ENCODE measurements at regions not wholly inside any gene's neighbourhood (a gene's known extent, or its start where the extent isn't known, plus 50 kb on each side); places are given as distances from the start of the nearest gene placed in this dataset.

DNA sequence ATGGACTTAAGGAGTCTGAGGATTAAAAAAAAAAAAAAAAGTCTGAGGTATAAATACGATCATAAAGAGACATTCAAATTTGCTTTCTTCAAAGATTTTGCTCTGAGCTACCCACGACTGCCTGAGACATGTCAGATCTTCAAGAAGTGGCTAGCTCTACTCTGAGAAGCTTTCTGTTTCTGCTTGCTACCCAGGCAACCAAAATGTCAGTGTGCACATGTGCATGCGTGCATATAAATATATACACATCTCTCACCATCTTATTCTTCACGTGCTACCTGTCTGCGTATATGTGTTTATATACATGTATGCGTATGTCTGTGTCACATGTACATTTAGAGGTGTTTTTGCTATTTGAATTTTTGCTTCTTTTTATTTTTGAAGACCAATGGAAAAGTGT, 299.6 kb upstream of the STXBP5 start:
- DNase-seq: no peak

DNA sequence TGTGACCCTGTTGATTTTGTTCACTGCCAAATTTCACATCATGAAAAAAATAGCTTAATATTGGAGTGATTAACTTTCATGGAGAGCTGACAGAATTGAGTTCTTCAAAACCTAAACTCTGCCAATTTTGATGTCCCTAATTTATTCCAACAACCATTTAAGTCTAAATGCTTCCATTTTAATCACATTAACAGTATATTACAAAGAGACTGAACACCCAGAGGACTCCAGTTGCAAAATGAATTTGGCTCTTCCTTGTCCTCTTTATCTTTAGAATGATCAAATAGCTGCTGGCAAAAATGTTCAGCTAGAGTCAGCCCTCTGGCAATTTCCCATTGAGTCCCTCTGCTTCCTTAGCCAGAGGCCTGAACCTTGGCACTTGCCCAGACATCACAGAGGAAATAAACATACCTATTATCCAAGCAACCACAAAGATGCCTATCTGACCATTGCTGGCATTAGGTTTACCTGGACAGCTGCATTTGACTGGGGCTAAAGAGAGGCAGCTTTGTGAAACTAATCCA, 299.0 kb upstream of the STXBP5 start:
- no peak for DNase-seq

- DNase-seq: no peak
These were observed 295.4 kb upstream of the STXBP5 start for GRCh38 chr6:146908786-146909185.

DNA sequence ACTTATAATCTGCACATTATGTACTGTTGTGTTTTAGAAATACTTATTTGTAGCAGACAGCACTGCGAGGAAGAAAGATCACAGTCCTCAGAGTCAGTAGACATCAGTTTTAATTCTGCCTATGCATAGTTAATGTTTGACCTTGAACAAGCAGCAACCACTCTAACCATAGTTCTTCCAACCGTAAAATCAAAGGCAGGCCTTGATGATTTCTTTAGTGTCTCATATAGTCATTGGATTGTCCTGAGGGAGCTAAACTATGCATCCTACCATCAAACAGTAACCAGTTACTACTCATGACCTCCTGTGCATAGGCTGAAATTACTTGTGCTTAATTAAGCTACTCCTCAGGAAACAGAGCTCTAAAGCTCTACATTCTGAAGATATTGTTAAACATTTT, 294.8 kb upstream of the STXBP5 start:
- no peak for DNase-seq

DNA sequence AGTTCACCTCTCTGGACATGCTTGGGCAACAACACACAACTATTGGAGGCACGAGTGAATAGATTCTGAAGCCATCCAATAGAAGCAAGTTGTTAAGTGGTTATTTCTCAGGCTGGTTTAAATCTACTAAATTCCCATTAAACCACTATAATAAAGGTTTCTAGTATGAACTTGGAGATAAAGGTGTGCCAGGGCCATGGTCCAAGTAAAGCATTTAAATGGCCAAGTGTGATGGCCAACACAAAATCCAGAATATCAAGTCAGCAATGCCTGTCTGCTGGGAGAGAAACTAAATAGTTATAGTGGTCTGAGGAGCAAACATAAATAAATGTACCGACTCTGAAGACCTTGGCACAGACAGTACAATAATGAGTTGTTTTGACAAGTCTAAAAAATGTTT, 294.3 kb upstream of the STXBP5 start:
- no peak for DNase-seq

- no peak for DNase-seq
These were observed 293.6 kb upstream of the STXBP5 start for GRCh38 chr6:146910611-146911010.

GRCh38 chr6:146911635-146912215, 292.5 kb upstream of the STXBP5 start:
- DNase-seq: no peak

DNA sequence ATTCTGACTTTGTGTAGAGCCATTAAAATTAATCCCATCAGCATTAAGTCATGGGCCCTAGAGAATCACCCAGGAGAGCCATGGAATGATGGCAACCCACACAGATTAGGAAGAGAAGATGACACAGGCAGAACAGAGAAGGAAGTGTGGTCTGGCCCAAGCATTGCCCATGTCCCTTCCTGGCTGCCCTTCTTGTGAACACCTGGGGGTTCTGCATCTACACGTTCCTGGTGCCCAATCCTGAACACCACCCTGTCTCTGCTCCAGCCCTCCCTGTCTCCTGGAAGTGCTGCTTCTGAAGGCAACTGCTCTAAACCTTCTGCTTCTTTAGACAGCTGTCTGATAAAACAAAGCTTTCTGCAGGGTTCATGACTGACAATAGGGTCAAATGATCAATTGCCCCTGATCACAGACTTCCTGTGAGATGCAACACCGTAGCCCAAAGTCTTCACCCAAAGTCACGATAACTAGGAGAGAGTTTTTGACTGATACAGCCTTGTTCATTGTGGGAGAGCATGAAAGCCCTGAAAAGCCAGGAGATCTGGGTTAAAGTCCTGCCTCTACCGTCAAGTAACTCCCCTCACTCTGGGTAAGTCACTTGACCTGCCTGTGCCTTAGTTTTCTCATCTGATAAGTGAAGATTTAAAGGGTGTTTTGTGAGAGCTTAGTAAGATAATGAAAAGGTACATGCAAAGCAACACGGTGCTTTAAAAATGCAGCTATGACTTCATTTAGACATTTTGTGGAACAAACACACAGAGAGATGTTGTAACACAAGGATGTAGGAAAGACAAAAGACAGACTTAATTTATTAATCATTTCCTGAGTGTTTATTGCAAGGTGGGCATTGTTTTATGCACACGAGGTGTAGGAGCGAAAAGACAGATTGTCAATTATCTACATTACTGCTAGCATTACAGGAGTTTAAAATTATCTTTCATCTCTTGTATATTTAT, 291.2 kb upstream of the STXBP5 start:
- no peak for DNase-seq

- peak in 1 of 2 donors; percentile 44 for DNase-seq
These were observed 290.3 kb upstream of the STXBP5 start for GRCh38 chr6:146913842-146914488.

DNA sequence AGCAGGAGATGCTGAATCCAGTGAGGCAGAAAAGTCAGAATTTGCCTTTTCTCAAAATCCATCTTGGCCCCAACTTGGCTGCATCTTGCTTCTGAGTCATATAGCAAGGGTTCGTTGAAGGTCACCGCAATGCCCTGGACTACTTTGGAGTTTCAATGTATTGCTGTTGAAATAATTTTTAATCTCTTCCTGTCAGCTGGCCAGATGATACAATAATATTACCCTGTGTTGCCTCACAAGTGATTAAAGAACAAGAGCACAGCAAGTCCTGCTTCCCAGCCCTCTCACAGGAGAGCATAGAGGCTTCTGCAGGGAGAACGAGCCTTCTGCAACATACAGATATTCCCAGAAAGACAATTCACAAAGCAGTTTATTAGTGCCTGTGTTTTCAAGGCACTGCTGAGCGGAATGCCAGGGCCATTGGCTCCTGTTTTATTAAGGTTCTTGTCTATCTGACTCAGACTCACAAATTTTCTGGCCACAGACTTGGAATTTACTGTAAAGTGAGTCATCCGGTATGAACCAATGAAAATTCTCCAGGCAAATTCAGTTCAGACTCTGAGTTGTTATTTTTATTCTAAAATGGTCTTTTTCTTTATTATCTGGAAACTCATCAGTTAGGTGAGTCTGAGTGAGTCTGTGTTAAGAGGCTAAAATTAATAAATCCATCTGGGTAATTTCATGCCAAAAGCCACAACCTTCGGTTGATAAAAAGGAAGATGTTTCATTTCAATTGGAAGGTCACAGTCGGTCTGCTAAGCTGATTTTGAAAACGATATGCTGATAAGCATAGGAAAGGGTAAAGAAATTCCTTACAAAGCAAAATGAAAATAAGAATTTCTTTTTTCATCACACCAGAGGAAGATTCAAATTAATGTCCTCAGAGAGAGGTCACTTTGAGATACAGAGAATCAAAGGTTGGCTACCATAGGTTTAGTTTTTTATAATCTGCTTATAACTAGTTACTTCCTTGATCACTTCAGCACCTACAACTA, 289.4 kb upstream of the STXBP5 start:
- DNase-seq: peak in 1 of 2 donors; percentile 47

GRCh38 chr6:146915671-146916127, 288.5 kb upstream of the STXBP5 start:
- DNase-seq: no peak

- no peak for DNase-seq
These were observed 287.7 kb upstream of the STXBP5 start for GRCh38 chr6:146916435-146917025.

- no peak for DNase-seq
These were observed 287.0 kb upstream of the STXBP5 start for GRCh38 chr6:146917182-146917581.

- DNase-seq: no peak
These were observed 286.2 kb upstream of the STXBP5 start for GRCh38 chr6:146917979-146918378.

DNA sequence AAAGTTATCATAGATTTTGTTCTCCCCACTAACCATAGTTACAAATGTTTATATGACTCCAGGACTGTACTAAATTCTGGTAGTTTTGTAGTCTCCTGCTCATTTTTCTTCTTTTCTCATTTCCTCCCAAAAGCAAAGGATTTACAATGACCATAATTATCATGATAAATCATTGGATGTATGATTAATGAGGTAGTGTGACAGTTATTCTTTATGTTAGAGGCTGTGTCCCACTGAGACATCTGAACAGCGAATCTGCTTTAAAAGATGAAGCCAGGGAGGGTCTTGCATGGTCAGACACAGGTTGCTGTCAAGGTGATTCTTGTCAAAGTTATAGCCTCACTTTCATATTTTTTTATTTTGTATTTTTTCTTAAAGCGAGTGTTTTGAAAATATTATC, 285.2 kb upstream of the STXBP5 start:
- DNase-seq: no peak

DNA sequence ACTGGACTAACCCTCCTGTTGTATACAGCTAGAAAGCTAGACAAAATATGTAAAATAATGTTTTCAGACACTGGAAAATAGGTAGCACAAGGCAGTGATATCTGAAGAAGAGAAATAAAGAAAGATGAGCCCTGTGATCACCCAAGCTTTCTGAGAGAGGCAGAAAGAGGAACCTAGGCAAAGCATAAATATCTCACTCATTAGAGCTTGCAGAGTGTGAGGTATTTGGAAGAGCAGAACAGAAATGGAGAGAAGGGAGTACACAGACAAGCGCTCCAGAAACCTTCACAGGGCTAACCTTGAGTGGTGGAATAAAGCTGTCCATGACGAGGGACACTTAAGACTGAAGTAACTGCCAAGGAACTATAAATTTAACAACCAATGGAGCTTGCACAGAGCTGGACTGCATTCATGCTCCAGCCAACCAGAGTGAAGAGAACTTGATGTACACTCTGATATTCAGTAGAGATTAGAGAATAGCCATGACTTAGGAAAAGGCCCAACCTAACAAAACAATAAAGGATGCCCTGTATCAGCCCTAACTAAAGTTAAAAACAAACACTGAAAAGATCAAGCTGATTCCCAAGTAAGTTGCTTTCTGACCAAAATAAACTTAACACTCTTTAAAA, 280.9 kb upstream of the STXBP5 start:
- DNase-seq: no peak

DNA sequence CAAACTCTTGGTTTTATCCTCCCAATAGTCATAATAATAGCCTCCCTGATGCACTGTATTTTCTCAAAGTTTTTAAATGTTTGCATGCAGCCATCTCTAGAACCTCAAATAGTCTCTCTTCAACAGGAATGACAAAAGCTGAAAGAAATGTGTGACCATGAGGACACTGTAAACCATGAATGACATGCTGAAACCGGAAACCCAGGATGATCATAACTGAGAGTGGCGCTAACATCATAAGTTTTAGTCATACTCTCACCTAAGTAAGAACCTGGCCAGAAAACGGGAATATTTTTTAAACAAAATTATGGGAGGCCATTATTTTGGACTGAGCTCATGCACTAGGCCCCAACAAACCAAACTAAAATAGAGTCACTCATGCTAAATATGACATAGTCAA, 278.4 kb upstream of the STXBP5 start:
- DNase-seq: no peak

DNA sequence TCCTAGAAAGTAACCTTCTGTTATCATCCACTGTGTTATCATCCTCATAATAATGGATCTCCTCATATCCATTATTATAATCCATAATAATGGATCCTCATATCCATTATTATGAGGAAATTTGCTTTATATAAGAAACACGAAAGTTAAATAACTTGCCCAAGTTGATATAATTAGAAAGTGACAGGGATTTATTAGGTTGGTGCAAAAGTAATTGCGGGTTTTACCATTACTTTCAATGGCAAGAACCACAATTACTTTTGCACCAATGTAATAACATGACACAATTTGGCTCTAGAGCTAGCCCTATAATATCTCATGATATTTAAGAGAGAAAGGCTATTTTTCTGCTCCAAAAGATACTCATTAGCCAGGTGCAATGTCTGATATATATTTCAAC, 275.7 kb upstream of the STXBP5 start:
- no peak for DNase-seq

DNA sequence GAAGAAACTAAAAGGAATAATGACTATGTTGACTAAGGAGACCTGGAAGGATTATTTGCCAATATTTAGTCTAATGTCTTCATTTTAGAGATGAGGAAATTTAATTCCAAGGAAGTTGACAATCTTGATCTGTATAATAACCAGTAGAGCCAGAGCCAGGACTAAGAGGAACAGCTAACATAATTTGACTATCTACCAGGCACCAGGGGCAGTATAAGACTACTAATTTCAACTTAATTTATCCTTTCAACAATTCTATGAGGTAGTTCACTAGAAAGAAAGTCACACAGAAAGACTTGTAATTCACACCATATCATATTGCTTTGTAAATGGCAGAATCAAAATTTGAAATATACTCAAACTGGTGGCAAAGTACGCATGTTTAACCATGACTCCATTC, 273.0 kb upstream of the STXBP5 start:
- DNase-seq: no peak

- no peak for DNase-seq
These were observed 266.9 kb upstream of the STXBP5 start for GRCh38 chr6:146937316-146937715.

DNA sequence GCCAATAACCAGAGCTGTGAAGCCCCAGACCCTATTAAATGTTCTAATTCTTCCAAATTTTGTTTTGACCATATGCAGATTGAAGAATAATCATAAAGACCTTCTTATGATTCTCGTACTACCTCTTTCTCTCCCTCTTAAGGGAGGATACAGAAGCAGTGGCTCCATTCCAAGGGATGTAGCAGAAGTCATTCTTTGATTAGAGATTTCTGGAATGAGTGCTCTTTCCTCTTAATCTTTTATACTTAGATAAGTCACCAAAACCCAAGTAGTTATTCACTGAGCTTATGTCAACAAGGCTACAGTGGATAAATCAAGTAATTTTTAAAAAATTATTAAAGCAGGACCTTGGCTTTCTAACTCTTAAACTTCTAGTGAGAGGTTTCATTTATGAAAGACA, 266.0 kb upstream of the STXBP5 start:
- DNase-seq: no peak

All from CD4-positive, alpha-beta T cell treated with Interleukin-4 for 1 hour (primary cell).